Astrocyte of the spinal cord (primary cell): ENCODE measurements at regions not wholly inside any gene's neighbourhood (a gene's known extent, or its start where the extent isn't known, plus 50 kb on each side); places are given as distances from the start of the nearest gene placed in this dataset.

Source experiments
- DNase-seq: peaks from one replicate; pipeline ENCODE4 v3.0.0; 2011; ENCODE audit warnings: low read depth, low spot score
- H3K4me3 ChIP-seq: 2 replicates; pipeline ENCODE4 v1.5.1; 2011; ENCODE audit warnings: low read depth, mild to moderate bottlenecking, low read length, moderate library complexity
- CTCF ChIP-seq: IDR thresholded peaks from 2 replicates; pipeline ENCODE4 v1.5.1; 2012; ENCODE audit warnings: low read depth, mild to moderate bottlenecking, low read length, inconsistent platforms
- in situ Hi-C: cut with HindIII; loops from 2 replicates; pipeline ENCODE4 v1.10.0; 2017; ENCODE audit warnings: low sequenced_read_pairs

- in situ Hi-C loops = no loop called here
Measured at GRCh38 chr7:54810401-54810800, 51.4 kb upstream of the SEC61G start.

GRCh38 chr7:54811041-54811845 is 52.2 kb upstream of the SEC61G start:
- no peak for TF ChIP-seq CTCF
- H3K4me3 ChIP-seq = no peak overlapping the region
- in situ Hi-C loops = no loop called here
- DNase-seq = peak; percentile 90

More at GRCh38 chr7:54810401-54810800, 51.4 kb upstream of the SEC61G start:
- TF ChIP-seq CTCF = no peak
- peak; percentile 22 for DNase-seq
- no peak overlapping the region for H3K4me3 ChIP-seq

- in situ Hi-C loops = no loop called here
- peak; percentile 91 for DNase-seq
- TF ChIP-seq CTCF = no peak
- H3K4me3 ChIP-seq = no peak overlapping the region
Measured at GRCh38 chr7:54811846-54812254, 52.8 kb upstream of the SEC61G start.

GRCh38 chr7:54812756-54813322 is 53.8 kb upstream of the SEC61G start:
- TF ChIP-seq CTCF = no peak
- H3K4me3 ChIP-seq = no peak overlapping the region
- in situ Hi-C loops = no loop called here
- DNase-seq = no peak

GRCh38 chr7:54813398-54813797 is 54.4 kb upstream of the SEC61G start:
- peak; percentile 7 for DNase-seq
- TF ChIP-seq CTCF = no peak
- H3K4me3 ChIP-seq = no peak overlapping the region
- in situ Hi-C loops = no loop called here

- no peak overlapping the region for H3K4me3 ChIP-seq
- no peak for TF ChIP-seq CTCF
- no peak for DNase-seq
- in situ Hi-C loops = no loop called here
Measured at GRCh38 chr7:54814401-54814800, 55.4 kb upstream of the SEC61G start.
